HG02870 (cell line): ENCODE measurements at regions not wholly inside any gene's neighbourhood (a gene's known extent, or its start where the extent isn't known, plus 50 kb on each side); places are given as distances from the start of the nearest gene placed in this dataset.

Experiments
- ATAC-seq: cut with Tn5 transposase; IDR thresholded peaks from one replicate; pipeline ENCODE4 v1.9.1; 2021; ENCODE audit warnings: mild to moderate bottlenecking, moderate library complexity; ENCODE audit not compliant: unreplicated experiment

DNA sequence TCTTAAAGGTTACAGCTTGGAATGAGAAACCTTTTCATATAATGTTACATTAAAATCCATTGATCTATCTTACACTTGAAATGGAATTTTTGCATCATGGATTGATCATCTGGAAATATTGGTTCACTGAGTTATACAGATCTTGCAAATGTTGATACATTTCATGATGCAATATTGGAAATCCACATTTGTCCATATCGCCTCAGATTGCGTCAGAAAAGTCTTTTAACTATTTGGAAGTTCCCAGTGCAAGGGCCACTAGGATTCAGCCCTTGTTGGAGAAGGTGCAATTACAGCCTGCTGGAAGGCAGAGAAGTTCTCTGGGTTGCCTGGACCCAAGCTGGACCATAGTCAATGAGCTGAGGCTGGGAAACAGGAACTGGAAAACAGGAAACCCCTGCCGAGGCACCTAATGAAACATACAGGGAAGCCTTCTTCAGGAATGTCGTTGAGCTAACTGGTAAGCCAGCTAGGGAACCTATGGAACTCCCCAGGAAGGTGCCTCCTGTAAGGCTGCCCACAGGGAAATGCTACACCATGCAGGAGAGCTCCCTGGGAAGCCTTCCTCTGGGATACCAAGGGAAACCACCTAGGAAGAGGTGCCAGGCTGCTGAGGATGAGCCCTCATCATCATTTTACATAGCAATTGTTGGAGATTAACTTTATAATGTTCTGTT is 600.4 kb upstream of the CADM1 start:
- no peak for ATAC-seq

DNA sequence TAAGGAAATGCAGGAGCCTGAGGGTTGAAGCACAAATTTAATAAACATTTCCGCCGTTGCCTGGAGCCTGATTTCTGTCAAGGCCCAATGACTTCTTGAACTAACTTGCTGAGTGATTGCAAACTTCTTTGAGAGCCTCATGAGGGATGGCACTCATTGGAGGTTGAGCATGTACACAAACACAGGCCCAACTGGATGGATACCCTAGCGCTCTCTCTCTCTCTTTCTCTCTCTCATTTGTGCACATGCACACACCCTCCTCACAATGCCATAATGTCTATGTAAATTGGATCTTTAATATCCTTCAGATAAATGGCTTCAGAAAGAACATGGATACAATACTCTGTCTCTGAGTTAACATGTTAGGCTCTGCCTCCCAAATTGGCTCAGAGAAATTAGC is 597.7 kb upstream of the CADM1 start:
- ATAC-seq: no peak

DNA sequence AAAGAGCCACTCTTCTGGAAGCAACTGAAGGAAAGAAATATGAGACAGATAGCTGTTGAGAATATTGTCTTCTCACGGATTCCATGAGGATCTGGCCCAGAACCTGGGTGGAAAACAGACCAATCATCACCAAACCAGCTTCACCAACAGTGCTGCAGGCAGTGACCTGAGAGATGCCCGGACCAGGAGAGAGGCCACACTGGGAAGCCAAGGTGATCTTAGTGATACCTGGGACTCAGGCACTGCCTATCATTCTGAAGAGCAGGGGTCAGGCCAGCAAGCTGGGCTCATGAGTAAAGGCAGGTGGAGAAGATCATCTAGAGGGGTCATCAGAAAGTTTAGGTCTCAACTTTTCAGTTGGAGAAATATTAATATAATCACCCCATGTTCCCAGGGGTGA is 595.8 kb upstream of the CADM1 start:
- no peak for ATAC-seq

DNA sequence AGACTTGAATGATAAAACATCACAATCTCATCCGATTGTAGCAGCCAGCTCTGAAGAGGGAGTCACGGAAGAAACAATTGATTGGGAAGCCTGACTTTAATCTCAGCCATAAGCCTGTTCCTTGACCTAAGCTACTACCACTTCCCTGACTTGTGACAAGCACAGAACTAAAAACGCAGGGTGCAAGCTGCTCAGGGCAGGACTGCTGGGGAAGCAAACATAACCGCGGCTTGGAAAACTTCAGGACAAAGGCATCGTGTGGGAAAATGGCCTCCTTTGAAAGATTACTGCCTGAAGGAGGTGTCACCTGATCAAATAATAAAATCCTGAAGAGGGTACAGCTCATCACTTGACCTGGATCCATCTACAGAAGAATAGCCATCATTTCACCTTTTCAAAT is 595.3 kb upstream of the CADM1 start:
- no peak for ATAC-seq

DNA sequence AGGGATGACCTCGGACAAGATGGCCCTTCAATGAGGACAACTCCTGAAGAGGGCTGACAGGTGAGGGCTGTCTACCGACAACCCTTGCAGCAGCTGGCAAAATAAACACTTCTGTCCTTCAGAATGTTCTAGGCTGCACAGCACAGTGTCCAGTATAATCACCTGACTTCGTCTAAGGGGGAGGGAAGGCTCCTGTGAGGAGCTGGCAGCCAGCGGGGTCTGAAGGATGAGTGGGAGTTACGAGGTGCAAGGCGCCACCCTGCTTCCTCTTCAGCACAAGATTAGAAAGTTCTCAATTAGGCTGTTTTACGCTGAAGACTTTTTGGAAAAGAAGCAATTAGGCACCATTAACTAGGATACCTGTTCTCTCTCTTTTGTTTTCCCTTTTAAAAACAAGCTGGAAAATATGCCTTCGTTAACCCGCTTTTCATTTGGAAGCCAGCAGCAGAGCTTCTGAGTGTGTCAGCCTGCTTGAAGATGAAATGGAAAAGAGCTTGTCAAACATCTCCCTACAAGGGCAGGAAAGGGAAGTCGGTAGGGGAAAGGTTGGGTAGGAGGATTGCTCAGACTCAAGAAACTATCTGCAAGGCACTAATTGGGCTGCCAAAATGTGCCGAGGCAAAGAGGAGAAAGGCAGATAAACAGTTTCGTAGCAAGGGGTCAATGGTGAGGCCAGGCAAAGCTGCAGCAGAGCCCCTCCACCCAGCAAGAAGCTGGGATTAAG is 592.2 kb upstream of the CADM1 start:
- ATAC-seq: no peak

DNA sequence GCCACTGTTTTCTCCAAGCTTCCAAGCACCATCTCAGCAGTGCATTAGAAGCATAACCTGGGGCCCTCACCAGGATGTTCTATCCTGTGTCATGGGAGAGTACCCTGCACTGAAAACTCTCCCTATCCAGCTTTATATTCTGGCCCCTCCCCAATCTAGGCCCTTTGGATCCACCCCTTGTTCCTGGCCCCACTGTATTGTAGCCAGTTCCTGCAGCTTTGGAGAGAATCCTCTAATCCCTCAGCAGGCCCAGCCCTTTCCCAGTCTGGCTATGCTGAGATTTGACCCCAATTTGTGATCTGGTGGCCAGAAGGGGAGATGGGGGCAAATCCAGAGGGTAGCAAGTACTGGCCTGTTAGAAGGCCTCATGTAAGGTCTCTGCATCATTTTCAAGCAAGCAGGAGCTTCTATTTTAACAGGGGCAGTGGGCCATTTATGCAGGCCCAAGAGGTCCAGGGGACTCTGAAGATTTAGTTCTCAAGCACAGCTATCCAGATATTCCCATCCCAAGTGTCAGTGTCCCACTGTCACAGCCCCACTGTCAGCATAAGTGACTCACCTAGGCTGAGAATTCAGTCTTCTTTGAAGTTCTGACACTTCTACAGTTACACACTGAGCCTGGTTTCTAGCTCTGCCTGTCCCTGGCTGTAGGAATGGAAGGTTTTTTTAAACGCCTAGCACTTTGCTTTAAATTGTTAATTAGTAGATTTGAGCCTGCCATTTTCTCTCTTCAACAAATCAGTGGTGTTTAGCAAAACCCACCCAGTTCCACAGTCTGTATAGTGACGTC is 589.5 kb upstream of the CADM1 start:
- no peak for ATAC-seq

DNA sequence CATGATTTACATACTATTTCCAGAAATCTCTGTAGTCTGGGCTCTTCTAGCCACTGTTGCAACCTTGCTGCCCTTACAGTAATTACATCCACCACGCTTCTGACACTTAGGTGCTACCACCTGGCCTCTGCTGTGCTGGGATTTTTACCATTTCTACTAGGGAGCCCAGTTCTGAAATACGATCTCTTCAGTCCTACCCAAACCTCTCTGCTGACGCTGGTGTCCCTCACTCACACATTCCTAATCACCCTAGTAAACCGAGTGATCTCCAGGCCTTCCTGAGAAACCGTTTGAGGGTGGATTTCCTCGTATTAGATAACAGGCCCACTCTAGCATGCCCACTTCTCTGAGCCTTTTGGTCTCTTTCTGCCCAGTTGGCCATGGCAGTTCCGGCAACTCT is 588.9 kb upstream of the CADM1 start:
- no peak for ATAC-seq

DNA sequence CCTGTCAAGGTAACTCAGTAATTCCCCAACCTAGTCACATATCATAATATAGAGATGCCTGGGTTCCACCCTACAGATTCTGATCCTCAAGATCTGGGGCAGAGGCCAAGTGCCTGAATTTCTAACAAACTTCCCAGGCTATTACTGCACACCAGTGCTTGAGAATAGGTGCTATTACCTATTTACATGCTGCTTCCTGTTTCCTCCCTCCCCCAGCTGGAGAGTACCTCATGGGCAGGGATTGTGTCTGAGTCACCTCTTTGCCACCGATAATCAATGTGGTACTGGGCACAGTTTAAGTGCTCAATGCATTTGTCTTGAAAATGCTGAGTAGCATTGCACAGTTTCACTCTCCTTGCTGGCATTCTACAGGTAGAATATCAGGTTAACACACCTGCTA is 582.2 kb upstream of the CADM1 start:
- no peak for ATAC-seq

DNA sequence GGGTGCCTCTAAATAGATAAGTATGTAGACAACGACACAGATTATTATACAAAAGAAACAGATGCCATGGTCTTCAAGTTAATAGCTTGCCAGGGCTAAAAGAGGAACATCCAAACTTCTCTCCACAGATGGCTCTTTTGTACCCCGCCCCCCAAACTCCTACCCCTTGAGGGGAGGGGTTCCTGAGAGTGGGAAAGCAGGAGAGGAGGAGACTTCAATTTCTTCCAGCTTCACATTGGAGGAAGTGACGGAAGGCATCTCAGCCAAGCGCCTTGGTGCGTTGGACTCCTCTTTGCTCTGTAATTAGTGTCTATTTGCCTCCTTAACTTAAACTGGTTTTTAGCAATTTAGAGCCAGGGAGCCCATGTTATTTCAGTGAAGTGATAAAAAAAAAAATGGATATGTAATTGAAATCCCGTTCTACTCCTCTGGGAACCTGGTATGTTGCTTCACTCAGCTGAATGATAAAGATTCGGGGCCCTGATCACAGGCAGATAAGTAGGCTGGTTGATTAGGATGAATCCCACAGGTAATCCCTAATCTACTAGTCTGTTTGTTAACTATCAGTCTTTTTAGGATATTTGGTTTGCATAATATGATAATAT is 580.9 kb upstream of the CADM1 start:
- no peak for ATAC-seq

DNA sequence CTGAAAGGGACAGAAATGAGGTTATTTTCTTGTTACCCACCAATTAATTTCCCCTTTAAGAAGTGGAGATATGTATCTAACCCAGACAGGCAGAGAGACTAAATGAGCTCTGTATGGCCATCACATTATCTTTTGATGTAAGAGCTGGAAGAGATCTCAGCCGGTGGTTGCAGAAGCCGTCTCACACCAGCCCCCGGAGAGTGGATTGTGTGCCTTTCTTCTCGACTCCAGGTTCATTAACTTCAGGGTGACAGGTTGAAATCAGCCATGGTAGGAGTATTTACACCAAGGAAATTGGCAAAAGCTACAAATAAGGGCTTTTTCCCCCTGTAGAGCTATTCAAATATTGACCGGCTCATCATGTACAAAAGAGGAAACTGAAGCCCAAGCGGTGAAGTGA is 580.3 kb upstream of the CADM1 start:
- no peak for ATAC-seq

DNA sequence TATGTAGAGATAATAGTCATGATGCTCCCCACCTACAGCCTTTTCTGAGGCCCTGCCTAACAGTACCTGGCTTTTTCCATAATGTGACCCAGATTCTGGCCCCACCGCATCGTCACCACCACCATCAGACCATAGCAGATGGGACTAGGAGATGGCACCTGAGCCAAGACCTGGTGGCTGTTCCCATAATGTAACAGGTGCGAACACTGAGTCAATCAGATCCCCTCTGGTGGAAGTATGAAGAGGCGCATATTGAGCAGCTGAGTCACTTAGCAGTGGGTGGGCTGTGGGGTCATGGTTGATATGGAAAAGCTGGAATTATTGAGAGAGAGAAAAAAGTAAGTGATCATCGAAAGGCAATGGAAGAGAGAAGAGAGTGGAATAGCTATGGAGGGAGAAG is 578.0 kb upstream of the CADM1 start:
- no peak for ATAC-seq

DNA sequence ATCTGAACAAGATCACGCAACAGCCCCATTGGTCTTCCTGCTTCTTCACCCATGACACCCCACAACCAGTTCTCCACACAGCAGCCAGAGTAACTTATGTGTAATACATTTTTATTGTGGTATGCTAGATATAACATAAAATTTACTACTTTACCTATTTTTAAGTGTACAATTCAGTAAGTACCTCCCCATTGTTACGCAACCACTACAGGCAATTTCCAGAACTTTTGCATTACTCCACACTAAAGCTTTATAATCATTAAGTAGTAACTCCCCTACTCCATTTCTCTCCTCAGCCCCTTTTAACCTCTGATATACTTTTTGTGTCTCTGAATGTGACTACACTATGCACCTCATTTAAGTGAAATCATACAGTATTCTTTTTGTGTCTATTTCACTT is 575.4 kb upstream of the CADM1 start:
- ATAC-seq: no peak

DNA sequence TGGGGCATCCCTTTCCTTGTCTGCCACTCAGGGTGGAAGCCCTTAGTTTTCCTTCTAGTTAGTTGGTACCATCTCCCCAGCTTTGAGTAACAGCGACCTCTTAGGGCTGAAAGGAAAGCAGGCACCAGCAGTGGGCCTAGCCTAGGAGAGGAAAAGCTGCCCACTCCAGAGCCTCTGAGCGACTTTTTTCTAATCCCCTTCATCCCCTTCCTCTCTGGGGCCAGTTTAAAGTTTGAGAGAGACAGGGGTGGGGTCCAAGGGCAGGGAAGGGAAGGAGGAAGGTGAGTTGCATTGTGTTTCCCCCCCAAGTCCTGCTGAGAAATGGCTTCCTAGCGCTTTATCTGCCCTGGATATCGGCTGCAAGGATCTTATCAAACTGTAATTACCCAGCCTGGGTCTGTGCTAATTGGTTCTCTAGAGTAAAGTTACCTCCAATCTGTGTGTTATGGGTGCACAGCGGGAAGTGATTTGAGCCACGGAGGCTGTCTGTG is 573.9 kb upstream of the CADM1 start:
- no peak for ATAC-seq

DNA sequence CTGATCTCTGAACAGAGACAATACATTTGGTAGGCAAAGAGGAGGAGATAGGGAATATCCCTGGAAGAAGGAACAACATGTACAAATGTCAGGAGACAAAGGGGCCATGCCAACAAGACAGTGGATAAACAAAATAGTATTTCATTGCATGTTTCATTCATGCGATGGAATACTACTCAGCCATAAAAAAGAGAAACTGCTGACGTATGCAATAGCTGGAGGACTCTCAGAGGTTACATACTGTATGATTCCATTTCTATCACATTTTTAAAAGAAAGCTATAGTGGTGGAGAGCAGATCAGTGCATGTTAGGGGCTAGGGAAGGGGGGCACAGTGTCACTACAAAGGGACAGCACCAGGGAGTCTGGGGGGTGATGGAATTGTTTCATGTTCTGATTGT is 572.9 kb upstream of the CADM1 start:
- ATAC-seq: no peak

DNA sequence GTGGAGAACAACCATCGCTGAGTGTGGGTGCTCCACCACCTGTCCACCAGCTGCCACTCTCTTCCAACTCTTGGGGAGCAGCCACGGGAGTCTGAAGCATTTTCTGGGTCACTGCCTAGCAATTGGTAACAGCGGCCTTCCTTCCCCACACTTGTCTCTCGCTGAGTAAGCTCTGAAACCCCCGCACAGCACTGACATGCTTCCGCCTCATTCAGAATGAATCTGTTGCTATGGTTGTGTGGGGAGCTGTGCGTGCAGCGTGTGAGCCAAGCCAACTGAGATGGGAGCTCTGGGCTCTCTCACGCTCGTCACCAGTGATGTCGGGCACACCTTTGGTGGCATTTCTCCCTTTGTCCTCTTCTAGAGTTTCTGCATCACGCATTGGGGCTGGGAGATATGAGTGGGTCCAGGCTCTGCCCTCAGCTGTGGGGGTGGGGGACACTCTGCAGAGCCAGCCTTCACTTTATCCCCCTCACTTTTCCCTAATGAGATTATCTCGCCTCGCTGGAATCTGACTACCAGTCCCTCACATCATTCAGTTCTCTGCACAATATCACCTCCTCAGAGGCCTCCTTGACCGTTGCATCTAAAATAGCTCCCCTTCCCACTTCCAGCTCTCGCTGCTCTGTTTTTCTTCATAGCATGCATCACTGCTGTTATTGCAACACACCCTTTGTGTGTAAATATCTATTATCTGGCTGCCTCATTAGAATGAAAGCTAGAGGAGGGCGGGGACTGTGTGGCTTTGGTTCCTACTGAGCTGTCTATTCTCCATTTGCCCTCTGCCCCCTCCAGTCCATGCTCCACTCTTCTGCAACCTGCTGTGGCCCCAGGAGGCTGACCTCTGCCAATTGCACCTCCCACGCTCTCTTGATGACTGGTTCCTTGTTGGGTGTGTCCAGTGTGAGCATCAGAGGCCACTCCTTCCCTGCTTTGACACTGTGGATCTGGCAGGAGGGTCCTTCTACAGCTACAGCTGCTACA is 569.9 kb upstream of the CADM1 start:
- peak; percentile 93 for ATAC-seq

DNA sequence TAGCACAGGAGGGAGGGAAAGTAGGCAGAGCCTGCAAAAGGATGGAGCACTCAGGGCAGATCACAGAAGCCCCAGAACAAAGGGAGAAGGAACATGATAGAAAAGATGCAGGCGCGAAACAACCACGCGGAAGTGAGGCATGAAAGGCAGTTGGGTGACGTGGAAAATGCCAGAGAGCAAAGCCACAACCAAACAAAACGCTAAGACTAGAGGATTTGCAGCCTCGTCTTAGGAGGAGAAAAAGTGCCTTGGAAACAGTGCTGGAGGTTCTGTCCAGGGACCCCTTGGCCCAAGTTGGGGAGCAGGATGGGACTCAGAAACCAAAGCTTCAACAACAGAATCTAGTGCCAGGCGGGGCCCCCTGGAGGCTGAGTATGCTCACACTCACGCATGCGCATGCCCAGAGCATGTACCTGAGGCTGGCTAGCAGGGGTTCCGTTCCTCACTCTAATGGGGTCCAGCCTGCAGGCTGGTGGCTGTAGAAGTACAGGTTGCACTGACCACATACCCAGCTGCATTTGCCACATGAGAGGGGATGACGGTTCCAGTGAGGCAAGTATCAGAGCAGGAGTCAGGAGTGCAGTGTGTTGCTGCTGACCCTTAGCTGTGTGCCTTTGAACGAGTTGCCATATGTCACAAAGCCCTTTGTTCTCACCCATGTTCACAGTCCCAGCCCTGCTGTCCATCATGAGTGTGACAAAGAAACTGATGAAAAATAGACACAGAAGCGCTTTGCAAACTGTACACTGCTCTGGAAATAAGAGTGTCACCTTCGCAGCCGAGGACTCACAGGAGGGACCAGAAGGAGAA is 568.6 kb upstream of the CADM1 start:
- ATAC-seq: no peak

DNA sequence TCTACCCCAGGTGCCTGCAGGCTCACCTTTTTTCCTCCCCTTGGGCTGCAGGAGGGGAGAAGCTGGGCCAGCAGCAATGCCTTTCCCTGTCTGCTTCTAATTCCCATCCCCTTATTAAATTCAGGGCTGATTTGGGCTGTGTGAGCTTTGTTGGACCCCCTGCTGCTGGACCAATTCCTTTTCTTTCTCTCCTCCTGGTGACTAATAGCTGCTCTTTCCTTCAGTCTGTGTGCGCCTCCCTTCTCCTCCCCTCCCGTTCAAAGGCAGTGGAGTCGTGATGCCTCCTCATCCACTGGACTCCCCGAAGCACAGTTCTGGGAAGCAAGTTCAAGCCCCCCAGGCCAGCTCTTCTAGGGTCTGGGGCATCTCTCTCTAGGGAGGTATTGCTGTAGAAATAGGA is 567.9 kb upstream of the CADM1 start:
- no peak for ATAC-seq

DNA sequence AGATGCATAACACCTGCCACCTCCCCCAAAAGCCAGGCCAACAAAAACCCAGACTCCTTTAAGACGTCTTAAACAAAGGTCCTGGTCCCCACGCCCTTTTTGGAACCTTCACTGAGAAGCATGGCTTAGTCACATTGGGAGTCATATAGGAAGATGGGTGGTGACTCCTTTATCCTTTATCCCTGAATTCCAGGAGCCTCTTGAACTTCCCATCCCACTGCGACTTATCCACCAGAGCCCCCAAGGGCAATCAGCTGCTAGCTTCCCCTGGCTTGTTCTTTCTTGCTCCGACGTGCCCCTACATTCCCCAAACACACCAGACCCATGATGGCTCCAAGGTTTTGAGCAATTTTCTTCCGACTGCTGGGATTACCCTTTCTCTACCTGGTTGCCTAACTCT is 567.0 kb upstream of the CADM1 start:
- ATAC-seq: no peak

DNA sequence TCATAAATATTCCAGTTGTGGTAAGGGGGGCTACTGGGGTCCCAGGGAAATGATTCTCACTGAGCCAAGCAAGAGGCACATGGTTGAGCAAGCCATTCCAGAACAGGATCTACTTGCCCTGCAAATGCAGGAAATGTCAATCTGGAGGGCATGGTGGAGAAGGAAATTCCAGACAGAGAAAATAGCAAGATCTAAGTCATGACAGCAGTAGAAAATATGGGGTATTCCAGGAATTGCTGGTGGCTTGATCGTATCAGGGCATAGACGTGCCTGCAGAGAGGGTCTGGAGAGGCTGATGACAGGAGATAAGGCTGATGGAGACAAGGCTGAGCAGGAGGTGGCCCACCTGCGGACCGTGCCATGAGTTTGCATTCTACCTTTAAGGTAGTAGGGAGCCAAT is 566.3 kb upstream of the CADM1 start:
- ATAC-seq: no peak
